Esophagus (tissue), 2 donors: ENCODE measurements at regions not wholly inside any gene's neighbourhood (a gene's known extent, or its start where the extent isn't known, plus 50 kb on each side); places are given as distances from the start of the nearest gene placed in this dataset.

Source experiments
- H3K27ac ChIP-seq, 2 donors: one replicate each; pipeline ENCODE4 v1.5.1; 2013; ENCODE audit warnings: low read depth in 2 of 2, mild to moderate bottlenecking in 2 of 2, inconsistent platforms in 1 of 2, low read length in 1 of 2, moderate library complexity in 1 of 2
- H3K27me3 ChIP-seq, 2 donors: one replicate each; pipeline ENCODE4 v1.6.1; 2013; ENCODE audit warnings: low read length in 2 of 2, control low read depth in 1 of 2, mild to moderate bottlenecking in 1 of 2; ENCODE audit not compliant: insufficient read depth in 2 of 2, control insufficient read depth in 1 of 2
- H3K36me3 ChIP-seq, 2 donors: one replicate each; pipeline ENCODE4 v1.6.1; 2013; ENCODE audit warnings: low read length in 1 of 2; ENCODE audit not compliant: control insufficient read depth in 2 of 2, insufficient read depth in 2 of 2
- H3K4me1 ChIP-seq, 2 donors: one replicate each; pipeline ENCODE4 v1.6.1; 2013; ENCODE audit warnings: low read length in 1 of 2; ENCODE audit not compliant: control insufficient read depth in 2 of 2, insufficient read depth in 2 of 2
- H3K4me3 ChIP-seq, 2 donors: one replicate each; pipeline ENCODE4 v1.5.1; 2013; ENCODE audit warnings: low read length in 2 of 2, mild to moderate bottlenecking in 2 of 2, low read depth in 1 of 2, moderate library complexity in 1 of 2
- H3K9me3 ChIP-seq, 2 donors: one replicate each; pipeline ENCODE4 v1.6.1; 2013; ENCODE audit warnings: mild to moderate bottlenecking in 2 of 2, low read depth in 1 of 2, low read length in 1 of 2, moderate library complexity in 1 of 2; ENCODE audit not compliant: control insufficient read depth in 2 of 2, insufficient read depth in 1 of 2
- WGBS, 2 donors: extraction: QIAGEN DNeasy Blood & Tissue Kit; methylation state at CpG; one replicate each; pipeline ENCODE4 v1.1.7; 2013; 5-methylcytosine and 5-hydroxymethylcytosine counted together
- donor health status: healthy with polysubstance abuse.
- donor health status: Bipolar disorder and iron deficiency.

DNA sequence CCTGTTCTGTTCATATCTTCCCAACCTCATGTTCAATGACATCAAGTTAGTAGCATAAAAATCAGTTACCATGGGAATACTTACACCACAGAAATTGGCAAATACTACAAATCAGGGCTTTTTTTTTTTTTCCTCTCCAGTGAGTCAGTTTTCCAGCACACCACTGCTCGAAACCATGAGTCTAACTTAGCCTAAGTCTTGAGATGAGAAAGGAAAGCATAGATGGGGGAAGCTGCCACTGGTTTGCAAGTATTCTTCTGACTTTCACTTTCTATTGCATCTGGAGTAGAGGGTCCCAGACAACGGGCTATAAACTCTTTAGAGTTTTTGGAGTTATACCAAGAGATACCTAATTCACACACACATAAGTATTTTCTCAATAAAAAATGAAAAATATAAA lies 416.1 kb upstream of the LMCD1 start:
- no peak overlapping the region for H3K27ac ChIP-seq
- 74 to 78% methylated on average over 2 of the region's 2 CpGs for WGBS, 2 donors
- no peaks in the 10 kb centered on the region for H3K36me3 ChIP-seq

DNA sequence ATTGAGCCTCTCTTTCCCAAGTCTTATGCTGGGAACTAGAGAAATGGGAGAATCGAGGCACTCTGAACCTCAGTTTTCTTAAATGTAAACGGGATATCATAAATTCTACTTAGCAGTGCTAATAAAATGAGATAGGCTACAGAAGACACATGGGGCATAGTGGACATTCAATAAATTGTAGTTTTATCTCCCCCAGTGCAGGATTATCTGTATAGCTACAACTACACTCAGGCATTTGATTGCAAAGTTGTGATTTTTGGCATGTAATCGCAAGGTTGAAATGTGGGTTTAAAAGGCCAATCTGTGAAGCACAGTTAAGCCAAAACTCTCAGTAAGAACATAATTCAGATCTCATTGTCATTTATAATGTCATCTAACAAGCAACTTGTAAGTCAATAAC lies 413.7 kb upstream of the LMCD1 start:
- WGBS, 2 donors: 91 to 92% methylated on average over 3 of the region's 3 CpGs

More for the DNA sequence above, 416.1 kb upstream of the LMCD1 start:
- H3K4me3 ChIP-seq: no peak overlapping the region
- no peaks in the 10 kb centered on the region for H3K4me1 ChIP-seq
- H3K9me3 ChIP-seq: no peaks in the 10 kb centered on the region
- H3K27me3 ChIP-seq: no peaks in the 10 kb centered on the region

DNA sequence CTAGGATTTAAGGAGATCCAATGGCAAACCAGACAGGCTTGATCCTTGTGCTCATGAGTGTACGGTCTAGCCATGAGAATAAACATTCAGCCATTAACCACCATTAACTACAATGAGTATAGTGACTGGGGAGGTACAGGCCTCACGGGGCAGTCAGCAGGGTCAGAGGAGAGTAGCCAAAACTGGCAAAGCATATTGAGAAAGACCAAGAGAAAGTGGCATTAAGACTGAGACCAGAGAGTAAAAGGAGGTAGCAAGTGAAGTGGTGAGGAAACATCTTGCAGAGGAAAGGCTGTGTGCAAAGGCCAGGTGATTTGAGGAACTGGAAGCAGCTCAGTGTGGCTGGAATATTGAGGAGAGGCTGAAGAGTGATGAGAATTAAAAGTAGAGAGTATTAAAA lies 407.2 kb upstream of the LMCD1 start:
- no peaks in the 10 kb centered on the region for H3K9me3 ChIP-seq

More for the DNA sequence above, 413.7 kb upstream of the LMCD1 start:
- Histone ChIP-seq H3K36me3 (no peaks in the 10 kb centered on the region), H3K27me3 (no peaks in the 10 kb centered on the region), H3K4me1 (no peaks in the 10 kb centered on the region), H3K9me3 (no peaks in the 10 kb centered on the region), H3K27ac (no peak overlapping the region), H3K4me3 (no peak overlapping the region)

DNA sequence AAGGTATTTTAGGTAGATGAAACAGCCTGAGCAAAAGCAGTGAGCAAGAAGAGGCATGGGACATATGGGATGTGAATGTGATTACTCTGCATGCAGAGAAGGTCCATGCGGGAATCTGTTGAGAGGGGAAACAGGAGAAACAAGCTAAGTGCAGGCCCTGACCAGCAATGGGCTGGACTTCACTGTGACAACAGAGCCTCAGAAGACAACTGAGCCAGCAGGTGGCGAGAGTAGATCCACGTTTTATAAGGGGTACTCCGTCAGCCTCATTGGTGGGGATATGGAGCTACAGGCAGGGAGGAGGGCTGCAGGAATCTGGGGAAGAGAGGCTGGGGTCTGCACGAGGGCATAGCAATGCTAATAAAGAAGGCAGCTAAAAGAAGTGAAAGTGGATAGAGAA lies 405.9 kb upstream of the LMCD1 start:
- Histone ChIP-seq H3K4me3 (no peak overlapping the region), H3K36me3 (no peaks in the 10 kb centered on the region), H3K27me3 (no peaks in the 10 kb centered on the region), H3K27ac (no peak overlapping the region), H3K9me3 (no peaks in the 10 kb centered on the region), H3K4me1 (no peaks in the 10 kb centered on the region)
- 48 to 51% methylated on average over 5 of the region's 5 CpGs for WGBS, 2 donors

More for the DNA sequence above, 407.2 kb upstream of the LMCD1 start:
- H3K27ac ChIP-seq: no peak overlapping the region
- H3K4me3 ChIP-seq: no peak overlapping the region
- no peaks in the 10 kb centered on the region for H3K27me3 ChIP-seq
- 77 to 78% methylated on average over 2 of the region's 2 CpGs for WGBS, 2 donors
- no peaks in the 10 kb centered on the region for H3K4me1 ChIP-seq
- H3K36me3 ChIP-seq: no peaks in the 10 kb centered on the region

- Histone ChIP-seq H3K4me3 (no peak overlapping the region), H3K27ac (no peak overlapping the region), H3K36me3 (no peaks in the 10 kb centered on the region), H3K4me1 (no peaks in the 10 kb centered on the region), H3K9me3 (no peaks in the 10 kb centered on the region), H3K27me3 (no peaks in the 10 kb centered on the region)
- 90 to 94% methylated on average over 4 of the region's 4 CpGs for WGBS, 2 donors
These were observed 403.9 kb upstream of the LMCD1 start for GRCh38 chr3:8097690-8098089.

DNA sequence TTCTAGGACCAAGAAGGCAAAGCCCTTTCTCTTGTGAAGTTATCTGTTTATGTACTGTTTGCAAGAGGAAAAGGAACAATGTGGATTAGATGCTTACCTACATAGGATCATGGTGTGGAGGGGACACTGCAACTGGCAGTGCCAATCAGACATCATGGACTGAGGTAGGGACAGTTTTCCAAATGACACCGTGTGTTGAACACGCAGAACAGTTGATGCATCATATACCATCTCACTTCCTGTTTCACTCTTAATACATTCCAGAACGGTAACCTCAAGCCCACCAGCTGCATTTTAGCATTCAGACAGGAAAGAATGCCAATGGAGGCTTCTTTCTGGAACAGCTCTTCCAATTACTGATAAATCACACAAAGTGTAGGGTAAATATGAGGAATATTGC lies 397.7 kb upstream of the LMCD1 start:
- Histone ChIP-seq H3K4me1 (no peaks in the 10 kb centered on the region), H3K27ac (no peak overlapping the region), H3K27me3 (no peaks in the 10 kb centered on the region), H3K36me3 (no peaks in the 10 kb centered on the region), H3K9me3 (no peaks in the 10 kb centered on the region), H3K4me3 (no peak overlapping the region)
- 68 to 72% methylated on average over 3 of the region's 3 CpGs for WGBS, 2 donors

GRCh38 chr3:8106921-8107320 lies 394.7 kb upstream of the LMCD1 start:
- no peaks in the 10 kb centered on the region for H3K4me1 ChIP-seq
- 94 to 98% methylated on average over 2 of the region's 2 CpGs for WGBS, 2 donors
- H3K36me3 ChIP-seq: no peaks in the 10 kb centered on the region
- H3K27ac ChIP-seq: no peak overlapping the region
- no peaks in the 10 kb centered on the region for H3K27me3 ChIP-seq
- H3K4me3 ChIP-seq: no peak overlapping the region
- H3K9me3 ChIP-seq: no peaks in the 10 kb centered on the region

- Histone ChIP-seq H3K36me3 (no peaks in the 10 kb centered on the region), H3K9me3 (no peaks in the 10 kb centered on the region), H3K27ac (no peak overlapping the region), H3K27me3 (no peaks in the 10 kb centered on the region), H3K4me1 (no peaks in the 10 kb centered on the region), H3K4me3 (no peak overlapping the region)
- 29 to 30% methylated on average over 14 of the region's 14 CpGs for WGBS, 2 donors
These were observed 390.4 kb upstream of the LMCD1 start for GRCh38 chr3:8110966-8111798.

- H3K9me3 ChIP-seq: no peaks in the 10 kb centered on the region
- H3K27ac ChIP-seq: no peak overlapping the region
- 59 to 61% methylated on average over 7 of the region's 7 CpGs for WGBS, 2 donors
- H3K4me1 ChIP-seq: no peaks in the 10 kb centered on the region
- H3K4me3 ChIP-seq: no peak overlapping the region
- H3K36me3 ChIP-seq: no peaks in the 10 kb centered on the region
- H3K27me3 ChIP-seq: no peaks in the 10 kb centered on the region
These were observed 389.0 kb upstream of the LMCD1 start for GRCh38 chr3:8112587-8112986.

- no peaks in the 10 kb centered on the region for H3K4me1 ChIP-seq
- no peaks in the 10 kb centered on the region for H3K27me3 ChIP-seq
- peaks cover 0 to 2% of the 10 kb centered on the region in 2 donors for H3K9me3 ChIP-seq
- H3K4me3 ChIP-seq: no peak overlapping the region
- no peaks in the 10 kb centered on the region for H3K36me3 ChIP-seq
- 80 to 84% methylated on average over 6 of the region's 6 CpGs for WGBS, 2 donors
- no peak overlapping the region for H3K27ac ChIP-seq
These were observed 388.0 kb upstream of the LMCD1 start for GRCh38 chr3:8113626-8114025.
